ENCODE measurements at regions not wholly inside any gene's neighbourhood (a gene's known extent, or its start where the extent isn't known, plus 50 kb on each side); places are given as distances from the start of the nearest gene placed in this dataset.

- Histone ChIP-seq H3K4me3 (ENCODE audit: extremely low read depth in 1 of 4, insufficient read depth in 2 of 4, low read depth in 3 of 4, low read length in 4 of 4) (no peak overlapping the region), H2AK5ac (ENCODE audit: low read depth, low read length) (no peak overlapping the region)
- POLR2A ChIA-PET (ENCODE audit: partially characterized antibody) = no interaction called here
Measured at GRCh38 chr3:177603148-177603603, 405.9 kb upstream of the TBL1XR1 start.

More at GRCh38 chr3:177603148-177603603, 405.9 kb upstream of the TBL1XR1 start:
- H3K4me1 ChIP-seq (replicated peaks in 1 of 4; ENCODE audit: control insufficient read depth in 3 of 4, insufficient read depth in 4 of 4, low read length in 3 of 4) = peaks cover 0 to 6% (median 5%) of the 10 kb centered on the region in 4 experiments; a peak in 6 of 7 replicates
- no peak overlapping the region for H2BK12ac ChIP-seq (ENCODE audit: low read depth, low read length)
- H3K56ac ChIP-seq (replicated peaks; ENCODE audit: insufficient read length, low read depth, low read length) = no peak overlapping the region
- no peaks in the 10 kb centered on the region for H3K9me3 ChIP-seq (ENCODE audit: insufficient read depth in 2 of 2, low read depth in 1 of 2, low read length in 1 of 2)
- H3K14ac ChIP-seq (ENCODE audit: insufficient read length) = no peak overlapping the region
- CTCF ChIA-PET (ENCODE audit: partially characterized antibody) = no interaction called here
- no peak overlapping the region for H2BK15ac ChIP-seq (ENCODE audit: low read length)
- no peak overlapping the region for H3K18ac ChIP-seq (ENCODE audit: extremely low read depth, low read length)
- no peak overlapping the region for H3K9ac ChIP-seq (replicated peaks in 1 of 4; ENCODE audit: extremely low read depth in 1 of 4, low read depth in 3 of 4, low read length in 3 of 4)
- DNase-seq (ENCODE audit: low read depth in 1 of 2, low spot score in 2 of 2) = no peak
- no peak overlapping the region; the same call in 1 of the 2 replicates for H2AFZ ChIP-seq (ENCODE audit: low read length)
- H3K4me2 ChIP-seq (ENCODE audit: insufficient read depth in 1 of 2, low read depth in 2 of 2, low read length in 2 of 2) = no peak overlapping the region
- no peak overlapping the region for H4K8ac ChIP-seq (ENCODE audit: extremely low read depth, insufficient read depth, low read length)
- H4K91ac ChIP-seq (replicated peaks; ENCODE audit: insufficient read length, low read length) = no peak overlapping the region
- H3K23me2 ChIP-seq (ENCODE audit: low read depth, low read length) = no peaks in the 10 kb centered on the region
- FAIRE-seq = no peak
- no peaks in the 10 kb centered on the region for H3K79me2 ChIP-seq (ENCODE audit: control insufficient read depth in 1 of 2, insufficient read depth in 2 of 2, low read length in 2 of 2)
- H3K4ac ChIP-seq (replicated peaks; ENCODE audit: insufficient read length, low read depth, low read length) = no peak overlapping the region
- H4K5ac ChIP-seq (ENCODE audit: insufficient read length, low read depth, low read length) = no peak overlapping the region
- H3K36me3 ChIP-seq (ENCODE audit: control insufficient read depth in 2 of 4, insufficient read depth in 4 of 4, low read length in 3 of 4) = no peaks in the 10 kb centered on the region
- WGBS, 2 experiments (ENCODE audit: extremely low coverage in 1 of 2, insufficient coverage in 1 of 2, insufficient read length in 1 of 2, insufficient replicate concordance in 2 of 2, low coverage in 1 of 2, low lambda C conversion rate in 2 of 2, missing lambda C conversion rate in 1 of 2) = 91% methylated on average over 2 of the region's 2 CpGs; no CpG with 5 or more reads in 1 of the 2 experiments
- H4K20me1 ChIP-seq (replicated peaks in 1 of 2; ENCODE audit: control insufficient read depth in 1 of 2, insufficient read depth in 2 of 2, low read length in 2 of 2) = no peaks in the 10 kb centered on the region
- TF ChIP-seq CBX5 (IDR thresholded peaks at IDR 0.05; ENCODE audit: low read depth, low read length) (no peak), TBP (IDR thresholded peaks at IDR 0.05; ENCODE audit: low read depth, low read length) (no peak), ZNF274 (IDR thresholded peaks at IDR 0.05; ENCODE audit: borderline replicate concordance, extremely low read depth, low read length) (no peak), SP2 (IDR thresholded peaks at IDR 0.05; ENCODE audit: low read length) (no peak)
- no peak overlapping the region for H3K27ac ChIP-seq (ENCODE audit: low read depth, low read length)
- H2BK120ac ChIP-seq (replicated peaks; ENCODE audit: low read depth, low read length) = no peak overlapping the region
- no peaks in the 10 kb centered on the region for H3K27me3 ChIP-seq (replicated peaks in 1 of 4; ENCODE audit: control insufficient read depth in 3 of 4, extremely low read depth in 1 of 4, insufficient read depth in 3 of 4, low read length in 3 of 4)
- H3K23ac ChIP-seq (ENCODE audit: insufficient read length) = no peak overlapping the region
- no peaks in the 10 kb centered on the region for H3K79me1 ChIP-seq (ENCODE audit: low read depth, low read length)
- H2BK20ac ChIP-seq (ENCODE audit: low read length) = no peak overlapping the region
- no peak overlapping the region for H2BK5ac ChIP-seq (ENCODE audit: low read depth, low read length)
